ENCODE measurements at regions not wholly inside any gene's neighbourhood (a gene's known extent, or its start where the extent isn't known, plus 50 kb on each side); places are given as distances from the start of the nearest gene placed in this dataset.

- TF ChIP-seq CTCF (IDR thresholded peaks at IDR 0.05) (no peak), POLR2AphosphoS5 (IDR thresholded peaks at IDR 0.05) (no peak), POLR2A (IDR thresholded peaks at IDR 0.05) (no peak)
- H3K4me1 ChIP-seq (replicated peaks), result no peaks in the 10 kb centered on the region
- H3K27ac ChIP-seq, result no peak overlapping the region
- DNase-seq (ENCODE audit: low spot score), result no peak
- no peaks in the 10 kb centered on the region for H3K27me3 ChIP-seq (replicated peaks; ENCODE audit: insufficient read depth)
- 45% methylated on average over 1 of the region's 1 CpG for WGBS
- H3K4me3 ChIP-seq, result no peak overlapping the region
- no peaks in the 10 kb centered on the region for H3K9me3 ChIP-seq
- no peaks in the 10 kb centered on the region for H3K36me3 ChIP-seq
- intact Hi-C loops (cut with DNase I), result no loop called here
Measured at GRCh38 chr6:150667359-150667758, 67.7 kb downstream of the PLEKHG1 start.

GRCh38 chr6:150667977-150668716, 68.5 kb downstream of the PLEKHG1 start:
- peak; percentile 89 for DNase-seq (ENCODE audit: low spot score)
- no peak overlapping the region for H3K4me3 ChIP-seq

GRCh38 chr6:150668900-150669302, 69.2 kb downstream of the PLEKHG1 start:
- no peaks in the 10 kb centered on the region for H3K36me3 ChIP-seq
- H3K27ac ChIP-seq, result no peak overlapping the region
- no peak overlapping the region for H3K4me3 ChIP-seq
- no peak for TF ChIP-seq POLR2A (IDR thresholded peaks at IDR 0.05)
- TF ChIP-seq POLR2AphosphoS5 (IDR thresholded peaks at IDR 0.05), result no peak
- TF ChIP-seq CTCF (IDR thresholded peaks at IDR 0.05), result no peak
- no peak for DNase-seq (ENCODE audit: low spot score)
- intact Hi-C loops (cut with DNase I), result no loop called here
- whole genome bisulfite sequencing, result 4% methylated on average over 1 of the region's 1 CpG
- no peaks in the 10 kb centered on the region for H3K9me3 ChIP-seq
- H3K4me1 ChIP-seq (replicated peaks), result no peaks in the 10 kb centered on the region
- no peaks in the 10 kb centered on the region for H3K27me3 ChIP-seq (replicated peaks; ENCODE audit: insufficient read depth)

More at GRCh38 chr6:150667977-150668716, 68.5 kb downstream of the PLEKHG1 start:
- TF ChIP-seq POLR2A (IDR thresholded peaks at IDR 0.05), result no peak
- TF ChIP-seq CTCF (IDR thresholded peaks at IDR 0.05), result peak in 2 of 4 experiments; percentile 32 to 40
- TF ChIP-seq POLR2AphosphoS5 (IDR thresholded peaks at IDR 0.05), result peak; percentile 66
- 14% methylated on average over 8 of the region's 8 CpGs for WGBS
- intact Hi-C loops (cut with DNase I), result no loop called here
- Histone ChIP-seq H3K36me3 (no peaks in the 10 kb centered on the region), H3K27me3 (replicated peaks; ENCODE audit: insufficient read depth) (no peaks in the 10 kb centered on the region), H3K27ac (peak overlapping the region; percentile 3 to 17), H3K4me1 (replicated peaks) (no peaks in the 10 kb centered on the region), H3K9me3 (no peaks in the 10 kb centered on the region)

GRCh38 chr6:150670311-150670710, 70.6 kb downstream of the PLEKHG1 start:
- Histone ChIP-seq H3K27me3 (replicated peaks; ENCODE audit: insufficient read depth) (no peaks in the 10 kb centered on the region), H3K36me3 (no peaks in the 10 kb centered on the region), H3K9me3 (no peaks in the 10 kb centered on the region), H3K27ac (no peak overlapping the region), H3K4me1 (replicated peaks) (no peaks in the 10 kb centered on the region), H3K4me3 (no peak overlapping the region)
- WGBS, result 91% methylated on average over 7 of the region's 7 CpGs
- no peak for TF ChIP-seq CTCF (IDR thresholded peaks at IDR 0.05)
- TF ChIP-seq POLR2AphosphoS5 (IDR thresholded peaks at IDR 0.05), result no peak
- no peak for TF ChIP-seq POLR2A (IDR thresholded peaks at IDR 0.05)
- intact Hi-C loops (cut with DNase I), result no loop called here
- no peak for DNase-seq (ENCODE audit: low spot score)

- no peak overlapping the region for H3K4me3 ChIP-seq
- intact Hi-C loops (cut with DNase I), result no loop called here
- TF ChIP-seq POLR2AphosphoS5 (IDR thresholded peaks at IDR 0.05), result no peak
- TF ChIP-seq POLR2A (IDR thresholded peaks at IDR 0.05), result no peak
- TF ChIP-seq CTCF (IDR thresholded peaks at IDR 0.05), result no peak
- no peaks in the 10 kb centered on the region for H3K9me3 ChIP-seq
- H3K27me3 ChIP-seq (replicated peaks; ENCODE audit: insufficient read depth), result no peaks in the 10 kb centered on the region
- H3K4me1 ChIP-seq (replicated peaks), result no peaks in the 10 kb centered on the region
- WGBS, result 5% methylated on average over 2 of the region's 2 CpGs
- H3K36me3 ChIP-seq, result no peaks in the 10 kb centered on the region
- H3K27ac ChIP-seq, result no peak overlapping the region
- DNase-seq (ENCODE audit: low spot score), result no peak
Measured at GRCh38 chr6:150672800-150673199, 73.1 kb downstream of the PLEKHG1 start.
